ENCODE measurements at regions not wholly inside any gene's neighbourhood (a gene's known extent, or its start where the extent isn't known, plus 50 kb on each side); places are given as distances from the start of the nearest gene placed in this dataset.
"Not testable (repeated sequence)": the region's sequence is repeated elsewhere in the genome, so short reads cannot be mapped to it uniquely, and the experiment has no call there.

GRCh38 chr7:76780693-76781092 lies 153.6 kb upstream of the POMZP3 start:
- TF ChIP-seq POLR2AphosphoS5 (IDR thresholded peaks at IDR 0.05; ENCODE audit: low read depth, low read length); CTCF (IDR thresholded peaks at IDR 0.05); SIN3A (IDR thresholded peaks at IDR 0.05; ENCODE audit: borderline replicate concordance, insufficient read depth, low read depth, low read length): not testable (repeated sequence)
